H1 (cell line): ENCODE measurements at regions not wholly inside any gene's neighbourhood (a gene's known extent, or its start where the extent isn't known, plus 50 kb on each side); places are given as distances from the start of the nearest gene placed in this dataset.
A peak's percentile ranks its signal among the peaks of the same experiment; 100 is the strongest.

ENCODE experiments used
- CTCF ChIA-PET: fragments of 300-600 bp; sonication (Branson Sonifier 250); formaldehyde crosslinking; loops from one replicate; lab custom pipeline; 2021; ENCODE audit not compliant: partially characterized antibody; lab: Charles Lee
- POLR2A ChIA-PET: fragments of 300-600 bp; sonication (Branson Sonifier 250); formaldehyde crosslinking; loops from one replicate; lab custom pipeline; 2021; ENCODE audit warnings: inconsistent platforms; ENCODE audit not compliant: partially characterized antibody; lab: Charles Lee
- DNase-seq, 2 experiments: peaks; one replicate each; pipeline versions ENCODE4 v3.0.0 to v3.0.0-alpha.2; 2010 to 2022; ENCODE audit warnings: low spot score in 2 of 2, low read depth in 1 of 2, mixed read lengths in 1 of 2
- FAIRE-seq: peaks from 2 replicates; lab custom pipeline; 2011; peaks lifted over from hg19 to GRCh38; lab: Jason Lieb, UNC
- H2AFZ ChIP-seq: 2 replicates; pipeline ENCODE4 v1.8.1; 2012; ENCODE audit warnings: low read length, inconsistent platforms
- H2AK5ac ChIP-seq: 2 replicates; pipeline ENCODE4 v1.6.1; 2013; ENCODE audit warnings: low read depth, low read length
- H2BK120ac ChIP-seq: replicated peaks from 2 replicates; pipeline ENCODE3; 2013; ENCODE audit warnings: low read depth, low read length, inconsistent platforms
- H2BK12ac ChIP-seq: 2 replicates; pipeline ENCODE4 v1.6.1; 2013; ENCODE audit warnings: low read depth, low read length
- H2BK15ac ChIP-seq: 2 replicates; pipeline ENCODE4 v1.6.1; 2013; ENCODE audit warnings: low read length
- H2BK20ac ChIP-seq: 2 replicates; pipeline ENCODE4 v1.6.1; 2013; ENCODE audit warnings: low read length
- H2BK5ac ChIP-seq: 2 replicates; pipeline ENCODE4 v1.6.1; 2013; ENCODE audit warnings: low read depth, low read length
- H3K14ac ChIP-seq: 2 replicates; pipeline ENCODE4 v1.6.1; 2013; ENCODE audit warnings: inconsistent platforms; ENCODE audit not compliant: insufficient read length
- H3K18ac ChIP-seq: 2 replicates; pipeline ENCODE4 v1.6.1; 2013; ENCODE audit warnings: low read length; ENCODE audit errors: extremely low read depth
- H3K23ac ChIP-seq: 2 replicates; pipeline ENCODE4 v1.6.1; 2013; ENCODE audit warnings: inconsistent platforms; ENCODE audit not compliant: insufficient read length
- H3K23me2 ChIP-seq: 2 replicates; pipeline ENCODE4 v1.6.1; 2013; ENCODE audit warnings: low read depth, low read length
- H3K27ac ChIP-seq: 2 replicates; pipeline ENCODE4 v1.6.1; 2011; ENCODE audit warnings: low read depth, low read length, inconsistent platforms
- H3K27me3 ChIP-seq, 4 experiments: replicated peaks in 1 of 4; 1 replicate in 1 of 4; 2 replicates in 3 of 4; pipeline versions ENCODE4 v1.6.1 to v1.8.1; 2011 to 2013; ENCODE audit warnings: low read length in 3 of 4, mild to moderate bottlenecking in 3 of 4, inconsistent platforms in 2 of 4, mixed read lengths in 2 of 4, moderate library complexity in 1 of 4; ENCODE audit not compliant: control insufficient read depth in 3 of 4, insufficient read depth in 3 of 4; ENCODE audit errors: extremely low read depth in 1 of 4
- H3K36me3 ChIP-seq, 4 experiments: 2 replicates each; pipeline versions ENCODE4 v1.6.1 to v1.8.1; 2011 to 2013; ENCODE audit warnings: mild to moderate bottlenecking in 4 of 4, low read length in 3 of 4, moderate library complexity in 2 of 4, control low read depth in 1 of 4, inconsistent platforms in 1 of 4; ENCODE audit not compliant: insufficient read depth in 4 of 4, control insufficient read depth in 2 of 4
- H3K4ac ChIP-seq: replicated peaks from 2 replicates; pipeline ENCODE3; 2013; ENCODE audit warnings: low read length, low read depth, mixed read lengths, inconsistent platforms; ENCODE audit not compliant: insufficient read length
- H3K4me1 ChIP-seq, 4 experiments: replicated peaks in 1 of 4; 1 replicate in 1 of 4; 2 replicates in 3 of 4; pipeline versions ENCODE4 v1.6.1 to v1.8.1; 2011 to 2013; ENCODE audit warnings: low read length in 3 of 4, inconsistent platforms in 2 of 4, mixed read lengths in 1 of 4; ENCODE audit not compliant: insufficient read depth in 4 of 4, control insufficient read depth in 3 of 4
- H3K4me2 ChIP-seq, 2 experiments: 2 replicates each; pipeline versions ENCODE4 v1.6.1 to v1.8.1; 2011 to 2013; ENCODE audit warnings: low read depth in 2 of 2, low read length in 2 of 2, control low read depth in 1 of 2, inconsistent platforms in 1 of 2, mild to moderate bottlenecking in 1 of 2; ENCODE audit not compliant: insufficient read depth in 1 of 2
- H3K4me3 ChIP-seq, 4 experiments: fragments of 200-600, 300-600 bp in 1 of 4; sonication (generic), shearing (Covaris generic), sonication (Bioruptor Twin) in 1 of 4; 2 replicates each; pipeline versions ENCODE4 v1.5.1 to v1.8.1; 2011 to 2016; ENCODE audit warnings: low read length in 4 of 4, low read depth in 3 of 4, control low read depth in 2 of 4, inconsistent platforms in 2 of 4, mild to moderate bottlenecking in 2 of 4, mixed read lengths in 1 of 4, moderate library complexity in 1 of 4; ENCODE audit not compliant: insufficient read depth in 2 of 4; ENCODE audit errors: extremely low read depth in 1 of 4
- H3K56ac ChIP-seq: replicated peaks from 2 replicates; pipeline ENCODE3; 2013; ENCODE audit warnings: low read depth, mild to moderate bottlenecking, mixed read lengths, low read length, inconsistent platforms; ENCODE audit not compliant: insufficient read length
- H3K79me1 ChIP-seq: 2 replicates; pipeline ENCODE4 v1.6.1; 2013; ENCODE audit warnings: low read depth, low read length, control low read depth
- H3K79me2 ChIP-seq, 2 experiments: 2 replicates each; pipeline versions ENCODE4 v1.6.1 to v1.8.1; 2012 to 2013; ENCODE audit warnings: low read length in 2 of 2, mild to moderate bottlenecking in 2 of 2, inconsistent platforms in 1 of 2; ENCODE audit not compliant: insufficient read depth in 2 of 2, control insufficient read depth in 1 of 2
- H3K9ac ChIP-seq, 4 experiments: replicated peaks in 1 of 4; 1 replicate in 1 of 4; 2 replicates in 3 of 4; pipeline versions ENCODE4 v1.6.1 to v1.8.1; 2011 to 2013; ENCODE audit warnings: low read depth in 3 of 4, low read length in 3 of 4, control low read depth in 2 of 4, mild to moderate bottlenecking in 2 of 4, moderate library complexity in 2 of 4, inconsistent platforms in 1 of 4; ENCODE audit errors: extremely low read depth in 1 of 4
- H3K9me3 ChIP-seq, 2 experiments: 2 replicates each; pipeline versions ENCODE4 v1.6.1 to v1.8.1; 2012 to 2013; ENCODE audit warnings: mild to moderate bottlenecking in 2 of 2, moderate library complexity in 2 of 2, control low read depth in 1 of 2, inconsistent platforms in 1 of 2, low read depth in 1 of 2, low read length in 1 of 2, mixed read lengths in 1 of 2; ENCODE audit not compliant: insufficient read depth in 2 of 2
- H4K20me1 ChIP-seq, 2 experiments: replicated peaks in 1 of 2; 2 replicates each; pipeline versions ENCODE3 to v1.8.1; 2011 to 2013; ENCODE audit warnings: inconsistent platforms in 2 of 2, low read length in 2 of 2, mild to moderate bottlenecking in 1 of 2; ENCODE audit not compliant: insufficient read depth in 2 of 2, control insufficient read depth in 1 of 2
- H4K5ac ChIP-seq: 2 replicates; pipeline ENCODE4 v1.6.1; 2013; ENCODE audit warnings: low read length, low read depth, mixed read lengths, inconsistent platforms; ENCODE audit not compliant: insufficient read length
- H4K8ac ChIP-seq: 2 replicates; pipeline ENCODE4 v1.8.0; 2013; ENCODE audit warnings: mild to moderate bottlenecking, moderate library complexity, low read length, inconsistent platforms; ENCODE audit not compliant: insufficient read depth; ENCODE audit errors: extremely low read depth
- H4K91ac ChIP-seq: replicated peaks from 2 replicates; pipeline ENCODE3; 2013; ENCODE audit warnings: low read length, mixed read lengths, inconsistent platforms; ENCODE audit not compliant: insufficient read length
- ASH2L ChIP-seq: fragments of 200-600, 300-600 bp; sonication (generic); IDR thresholded peaks from one replicate; pipeline ENCODE4 v1.7.1; 2017; ENCODE audit warnings: low read length
- BACH1 ChIP-seq: IDR thresholded peaks from 2 replicates; pipeline ENCODE4 v1.6.1; 2012; ENCODE audit warnings: low read length, improper control_type of control experiment
- EZH2 ChIP-seq: fragments of 200-600 bp; sonication (generic); IDR thresholded peaks from 2 replicates; pipeline ENCODE4 v1.7.1; 2012; ENCODE audit warnings: low read depth, mild to moderate bottlenecking, moderate library complexity, low read length, inconsistent platforms; ENCODE audit not compliant: severe bottlenecking
- RAD21 ChIP-seq, 2 experiments: IDR thresholded peaks in 1 of 2; conservative IDR thresholded peaks in 1 of 2; 2 replicates each; pipeline ENCODE4 v1.6.1; 2011; ENCODE audit warnings: low read depth in 2 of 2, low read length in 2 of 2, improper control_type of control experiment in 1 of 2, inconsistent platforms in 1 of 2, mild to moderate bottlenecking in 1 of 2, moderate library complexity in 1 of 2
- RBBP5 ChIP-seq: IDR thresholded peaks from 2 replicates; pipeline ENCODE4 v1.7.1; 2012; ENCODE audit warnings: low read depth, mild to moderate bottlenecking, inconsistent platforms, low read length, moderate library complexity, borderline replicate concordance
- WGBS, 2 experiments: shearing (Covaris generic) in 1 of 2; methylation state at CpG; one replicate each; pipeline versions ENCODE4 v1.1.6 to v1.1.7; 2013 to 2015; ENCODE audit warnings: low lambda C conversion rate in 2 of 2, mixed read lengths in 2 of 2, inconsistent platforms in 1 of 2, low coverage in 1 of 2, missing lambda C conversion rate in 1 of 2; ENCODE audit not compliant: insufficient replicate concordance in 2 of 2, insufficient coverage in 1 of 2, insufficient read length in 1 of 2; ENCODE audit errors: extremely low coverage in 1 of 2, missing lambda C conversion rate in 1 of 2; 5-methylcytosine and 5-hydroxymethylcytosine counted together

DNA sequence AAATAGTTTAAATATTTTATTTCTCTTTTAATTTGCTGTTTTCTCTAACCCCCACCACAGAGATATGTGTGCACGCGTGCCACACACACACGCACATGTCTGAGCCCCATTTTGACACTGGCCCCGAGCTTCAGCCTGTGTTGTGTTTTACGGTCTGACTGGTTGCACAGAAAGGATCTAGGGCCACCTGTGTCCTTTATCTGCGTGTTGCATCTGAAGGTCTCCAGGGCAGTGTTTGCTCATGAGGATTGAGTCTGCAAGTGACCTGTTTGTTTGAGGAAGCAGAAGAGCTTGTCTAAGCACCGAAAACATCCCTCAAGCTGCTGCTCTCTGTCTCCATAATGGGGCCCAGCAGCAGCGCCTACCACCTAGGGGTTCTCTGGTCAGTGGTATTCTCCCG lies 266.4 kb upstream of the LYZL1 start:
- Histone ChIP-seq H3K56ac (no peak overlapping the region), H4K91ac (no peak overlapping the region), H3K9me3 (no peaks in the 10 kb centered on the region), H2AFZ (peak overlapping the region; percentile 74; the same call in 1 of the 2 replicates), H2AK5ac (no peak overlapping the region), H4K20me1 (no peaks in the 10 kb centered on the region), H3K14ac (no peak overlapping the region), H3K79me1 (no peaks in the 10 kb centered on the region), H2BK5ac (no peak overlapping the region), H3K79me2 (no peaks in the 10 kb centered on the region), H3K4me1 (peaks cover 0 to 3% (median 1%) of the 10 kb centered on the region in 4 experiments; a peak in 2 of 7 replicates), H3K27ac (no peak overlapping the region), H3K23ac (no peak overlapping the region), H4K5ac (peak overlapping the region; percentile 10), H3K4ac (no peak overlapping the region), H3K9ac (no peak overlapping the region), H3K36me3 (no peaks in the 10 kb centered on the region), H2BK12ac (no peak overlapping the region; the same call in 1 of the 2 replicates), H3K4me3 (no peak overlapping the region), H3K27me3 (no peaks in the 10 kb centered on the region), H2BK15ac (no peak overlapping the region), H4K8ac (no peak overlapping the region), H3K4me2 (no peak overlapping the region), H3K23me2 (no peaks in the 10 kb centered on the region), H2BK120ac (no peak overlapping the region), H2BK20ac (no peak overlapping the region), H3K18ac (no peak overlapping the region)
- no peak for DNase-seq
- CTCF ChIA-PET: interaction anchor here (0.6 to 2.7 kb wide), 8 partner anchors 21 to 359 kb away, joined by 3 to 7 read pairs (median 4); no protein-coding TSS in a partner anchor
- TF ChIP-seq ASH2L (no peak), RAD21 (IDR thresholded peaks at IDR 0.05 in 1 of 2, conservative IDR thresholded peaks at IDR 0.05 in 1 of 2; ENCODE audit: low read depth in 2 of 2, low read length in 2 of 2) (no peak), RBBP5 (no peak), EZH2 (no peak), BACH1 (no peak)
- POLR2A ChIA-PET: interaction anchor here (0.6 kb wide), 1 partner anchor 48 kb away, joined by 5 read pairs; no protein-coding TSS in a partner anchor
- 88% methylated on average over 9 of the region's 9 CpGs; no CpG with 5 or more reads in 1 of the 2 experiments for WGBS, 2 experiments
- no peak for FAIRE-seq
